ENCODE measurements at regions not wholly inside any gene's neighbourhood (a gene's known extent, or its start where the extent isn't known, plus 50 kb on each side); places are given as distances from the start of the nearest gene placed in this dataset.

DNA sequence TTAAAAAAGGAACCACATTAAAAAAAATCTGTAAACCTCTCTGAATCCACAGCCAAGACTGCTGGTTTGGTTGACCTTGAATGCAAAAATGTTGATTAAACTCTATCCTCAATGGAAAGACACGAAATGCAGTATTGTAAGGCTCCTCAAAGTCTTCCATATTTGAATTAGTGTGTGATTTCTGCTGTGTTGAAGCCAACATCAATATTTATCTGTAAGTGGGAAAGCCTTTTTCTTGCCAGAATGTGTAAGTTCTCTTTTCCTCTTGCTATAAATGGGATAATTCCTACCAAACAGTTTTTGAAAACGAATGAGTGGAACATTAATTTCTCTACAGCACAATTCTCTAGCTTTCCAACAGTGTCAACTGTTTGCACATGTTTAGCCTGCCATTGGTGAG, 422.1 kb upstream of the TNC start:
- TF ChIP-seq, protein P1, sequence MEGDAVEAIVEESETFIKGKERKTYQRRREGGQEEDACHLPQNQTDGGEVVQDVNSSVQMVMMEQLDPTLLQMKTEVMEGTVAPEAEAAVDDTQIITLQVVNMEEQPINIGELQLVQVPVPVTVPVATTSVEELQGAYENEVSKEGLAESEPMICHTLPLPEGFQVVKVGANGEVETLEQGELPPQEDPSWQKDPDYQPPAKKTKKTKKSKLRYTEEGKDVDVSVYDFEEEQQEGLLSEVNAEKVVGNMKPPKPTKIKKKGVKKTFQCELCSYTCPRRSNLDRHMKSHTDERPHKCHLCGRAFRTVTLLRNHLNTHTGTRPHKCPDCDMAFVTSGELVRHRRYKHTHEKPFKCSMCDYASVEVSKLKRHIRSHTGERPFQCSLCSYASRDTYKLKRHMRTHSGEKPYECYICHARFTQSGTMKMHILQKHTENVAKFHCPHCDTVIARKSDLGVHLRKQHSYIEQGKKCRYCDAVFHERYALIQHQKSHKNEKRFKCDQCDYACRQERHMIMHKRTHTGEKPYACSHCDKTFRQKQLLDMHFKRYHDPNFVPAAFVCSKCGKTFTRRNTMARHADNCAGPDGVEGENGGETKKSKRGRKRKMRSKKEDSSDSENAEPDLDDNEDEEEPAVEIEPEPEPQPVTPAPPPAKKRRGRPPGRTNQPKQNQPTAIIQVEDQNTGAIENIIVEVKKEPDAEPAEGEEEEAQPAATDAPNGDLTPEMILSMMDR (conservative IDR thresholded peaks at IDR 0.05; ENCODE audit: low read depth, low read length), result no peak
- H4K20me1 ChIP-seq (ENCODE audit: insufficient read depth), result no peaks in the 10 kb centered on the region
- H3K9ac ChIP-seq, result no peak overlapping the region
- H3K27ac ChIP-seq, result no peak overlapping the region
- H3K79me2 ChIP-seq (ENCODE audit: insufficient read depth, low read depth), result no peaks in the 10 kb centered on the region
- H2AFZ ChIP-seq (ENCODE audit: low read depth), result no peak overlapping the region
- H3K4me3 ChIP-seq (IDR thresholded peaks at IDR 0.05; ENCODE audit: insufficient read depth, low read depth, low read length), result no peak overlapping the region
- H3K4me1 ChIP-seq (ENCODE audit: low read depth, poor library complexity, severe bottlenecking), result no peaks in the 10 kb centered on the region
- H3K27me3 ChIP-seq (ENCODE audit: insufficient read depth, low read depth), result no peaks in the 10 kb centered on the region
- H3K4me2 ChIP-seq, result no peak overlapping the region
- H3K36me3 ChIP-seq (ENCODE audit: insufficient read depth), result no peaks in the 10 kb centered on the region

DNA sequence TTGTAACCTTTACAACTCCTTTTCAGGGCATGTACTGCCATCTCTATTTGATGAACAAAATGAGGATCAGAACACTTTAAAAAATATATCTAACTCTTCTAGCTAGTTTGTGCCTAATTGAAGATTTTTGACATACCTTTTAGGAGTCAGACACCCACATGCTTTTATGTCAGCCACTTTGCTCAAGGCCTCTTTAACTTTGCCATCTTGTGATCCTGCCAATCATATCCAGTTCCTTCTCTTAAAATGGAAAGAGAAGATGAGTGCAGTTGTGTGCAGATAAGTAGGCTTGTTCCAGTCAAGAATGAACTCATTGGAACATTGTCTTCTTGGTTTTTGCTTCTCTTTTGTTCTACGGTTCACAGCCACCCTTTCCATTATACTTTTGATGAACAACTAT, 425.6 kb upstream of the TNC start:
- Histone ChIP-seq H3K4me2 (no peak overlapping the region), H3K27ac (no peak overlapping the region), H3K27me3 (ENCODE audit: insufficient read depth, low read depth) (no peaks in the 10 kb centered on the region), H3K4me3 (IDR thresholded peaks at IDR 0.05; ENCODE audit: insufficient read depth, low read depth, low read length) (no peak overlapping the region), H3K79me2 (ENCODE audit: insufficient read depth, low read depth) (no peaks in the 10 kb centered on the region), H2AFZ (ENCODE audit: low read depth) (no peak overlapping the region), H3K9ac (no peak overlapping the region), H4K20me1 (ENCODE audit: insufficient read depth) (no peaks in the 10 kb centered on the region), H3K4me1 (ENCODE audit: low read depth, poor library complexity, severe bottlenecking) (no peaks in the 10 kb centered on the region), H3K36me3 (ENCODE audit: insufficient read depth) (no peaks in the 10 kb centered on the region)
- TF ChIP-seq, protein P1 (conservative IDR thresholded peaks at IDR 0.05; ENCODE audit: low read depth, low read length), result no peak

DNA sequence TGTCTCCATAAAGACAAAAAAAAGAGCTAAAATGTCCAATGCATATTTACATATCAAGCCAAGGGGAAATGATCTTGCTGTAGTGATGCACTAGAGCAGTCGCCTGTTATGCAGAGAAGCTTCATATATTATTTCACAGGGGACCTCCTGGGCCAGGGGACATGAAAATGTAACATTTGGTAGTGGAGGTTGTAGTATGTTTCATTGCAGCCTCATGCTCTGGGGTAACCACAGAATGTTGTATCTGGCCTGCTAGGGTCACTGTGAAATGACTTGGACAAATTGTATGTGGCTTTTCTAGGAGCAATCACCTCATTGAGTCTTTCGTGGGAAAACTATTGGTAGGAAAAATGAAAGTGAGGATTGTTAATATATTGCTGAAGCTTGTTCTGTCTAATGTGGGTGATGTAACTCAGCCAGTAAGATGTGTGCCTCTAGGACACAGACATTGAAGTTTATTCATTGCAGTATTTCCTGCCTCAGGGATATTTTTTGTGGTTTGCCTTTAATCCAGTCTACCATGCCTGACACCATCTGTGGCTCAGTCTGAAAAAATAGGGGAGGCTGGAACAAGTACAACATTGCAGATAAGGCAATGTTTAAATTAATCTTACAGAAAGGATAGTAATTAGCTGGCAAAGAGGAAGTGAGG, 430.8 kb upstream of the TNC start:
- TF ChIP-seq, protein P1 (conservative IDR thresholded peaks at IDR 0.05; ENCODE audit: low read depth, low read length), result no peak
- H3K4me1 ChIP-seq (ENCODE audit: low read depth, poor library complexity, severe bottlenecking), result no peaks in the 10 kb centered on the region
- H3K27ac ChIP-seq, result no peak overlapping the region
- H4K20me1 ChIP-seq (ENCODE audit: insufficient read depth), result no peaks in the 10 kb centered on the region
- no peaks in the 10 kb centered on the region for H3K36me3 ChIP-seq (ENCODE audit: insufficient read depth)
- no peak overlapping the region for H3K9ac ChIP-seq
- H3K27me3 ChIP-seq (ENCODE audit: insufficient read depth, low read depth), result no peaks in the 10 kb centered on the region
- H3K4me2 ChIP-seq, result no peak overlapping the region
- H2AFZ ChIP-seq (ENCODE audit: low read depth), result no peak overlapping the region
- no peaks in the 10 kb centered on the region for H3K79me2 ChIP-seq (ENCODE audit: insufficient read depth, low read depth)
- H3K4me3 ChIP-seq (IDR thresholded peaks at IDR 0.05; ENCODE audit: insufficient read depth, low read depth, low read length), result no peak overlapping the region

DNA sequence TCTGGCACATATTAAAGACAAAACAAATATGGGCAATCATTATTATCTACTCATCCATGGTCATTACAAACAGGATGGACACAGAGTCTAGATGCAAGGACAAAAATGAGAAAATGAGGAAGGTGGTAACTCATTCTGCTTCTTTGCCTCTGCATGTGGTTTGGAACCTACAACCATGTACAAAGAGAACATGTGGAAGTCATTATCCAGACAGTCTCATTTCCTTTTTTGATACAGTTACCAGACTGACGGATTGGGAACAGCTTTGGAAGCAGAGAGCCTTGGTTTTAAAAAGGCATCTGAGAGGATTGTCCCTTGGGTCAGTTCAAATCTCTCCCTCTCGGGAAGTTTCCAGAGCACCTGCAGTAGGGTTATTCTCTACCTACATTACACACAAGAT, 433.4 kb upstream of the TNC start:
- no peak overlapping the region for H3K4me3 ChIP-seq (IDR thresholded peaks at IDR 0.05; ENCODE audit: insufficient read depth, low read depth, low read length)
- no peak overlapping the region for H3K4me2 ChIP-seq
- H4K20me1 ChIP-seq (ENCODE audit: insufficient read depth), result no peaks in the 10 kb centered on the region
- H3K79me2 ChIP-seq (ENCODE audit: insufficient read depth, low read depth), result no peaks in the 10 kb centered on the region
- no peaks in the 10 kb centered on the region for H3K27me3 ChIP-seq (ENCODE audit: insufficient read depth, low read depth)
- TF ChIP-seq, protein P1 (conservative IDR thresholded peaks at IDR 0.05; ENCODE audit: low read depth, low read length), result no peak
- no peaks in the 10 kb centered on the region for H3K4me1 ChIP-seq (ENCODE audit: low read depth, poor library complexity, severe bottlenecking)
- no peaks in the 10 kb centered on the region for H3K36me3 ChIP-seq (ENCODE audit: insufficient read depth)
- no peak overlapping the region for H2AFZ ChIP-seq (ENCODE audit: low read depth)
- no peak overlapping the region for H3K27ac ChIP-seq
- H3K9ac ChIP-seq, result no peak overlapping the region
